NB4 (cell line): ENCODE measurements at regions not wholly inside any gene's neighbourhood (a gene's known extent, or its start where the extent isn't known, plus 50 kb on each side); places are given as distances from the start of the nearest gene placed in this dataset.

Experiments used
- DNase-seq: peaks from one replicate; pipeline ENCODE4 v3.0.0; 2010; ENCODE audit warnings: low read depth
- H3K4me3 ChIP-seq: one replicate; pipeline ENCODE4 v1.5.1; 2011; ENCODE audit warnings: mild to moderate bottlenecking, low read depth, low read length, moderate library complexity
- CTCF ChIP-seq: IDR thresholded peaks from one replicate; pipeline ENCODE4 v1.5.1; 2012; ENCODE audit warnings: low read depth, low read length
- MAX ChIP-seq: IDR thresholded peaks from 2 replicates; pipeline ENCODE4 v1.6.1; 2011; ENCODE audit warnings: low read depth, low read length
- MYC ChIP-seq: IDR thresholded peaks from 2 replicates; pipeline ENCODE4 v1.6.1; 2011; ENCODE audit warnings: low read depth, low read length
- POLR2A ChIP-seq: IDR thresholded peaks from 2 replicates; pipeline ENCODE4 v1.6.1; 2011; ENCODE audit warnings: mild to moderate bottlenecking; ENCODE audit not compliant: insufficient read length; ENCODE audit errors: extremely low read depth

- no peak overlapping the region for H3K4me3 ChIP-seq
- DNase-seq, result no peak
- no peak for TF ChIP-seq MAX
- no peak for TF ChIP-seq CTCF
- TF ChIP-seq MYC, result no peak
- TF ChIP-seq POLR2A, result no peak
These were observed 321.7 kb downstream of the PPP1R2C start for GRCh38 chrX:42456176-42456700.

- H3K4me3 ChIP-seq, result no peak overlapping the region
- DNase-seq, result no peak
- TF ChIP-seq CTCF (no peak), MAX (no peak), POLR2A (no peak), MYC (no peak)
These were observed 327.7 kb downstream of the PPP1R2C start for GRCh38 chrX:42450228-42450627.

DNA sequence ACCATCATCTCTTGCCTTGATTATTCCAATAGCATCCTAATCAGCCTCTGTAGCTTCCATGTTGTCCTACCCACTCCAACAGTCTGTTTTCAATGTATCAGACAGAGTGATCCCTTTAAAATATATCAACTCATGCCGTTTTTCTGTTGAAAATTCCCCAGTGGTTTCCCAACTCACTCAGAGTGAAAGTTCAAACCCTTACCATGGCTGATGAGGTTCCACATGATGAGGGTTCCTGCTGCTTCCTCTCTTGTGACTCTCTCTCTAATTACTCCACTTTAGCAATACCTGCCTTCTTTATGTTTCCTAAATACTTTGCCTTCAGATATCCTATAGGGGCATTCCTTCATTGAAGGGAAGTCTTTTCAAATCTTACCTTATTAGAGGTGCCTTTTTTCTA, 334.7 kb downstream of the PPP1R2C start:
- no peak for TF ChIP-seq POLR2A
- TF ChIP-seq CTCF, result no peak
- TF ChIP-seq MYC, result no peak
- no peak for TF ChIP-seq MAX

GRCh38 chrX:42442745-42443144, 335.2 kb downstream of the PPP1R2C start:
- DNase-seq, result no peak
- no peak overlapping the region for H3K4me3 ChIP-seq
- no peak for TF ChIP-seq MYC
- TF ChIP-seq MAX, result no peak
- TF ChIP-seq POLR2A, result no peak
- TF ChIP-seq CTCF, result no peak

More for the DNA sequence above, 334.7 kb downstream of the PPP1R2C start:
- H3K4me3 ChIP-seq, result no peak overlapping the region
- no peak for DNase-seq

- DNase-seq, result no peak
- H3K4me3 ChIP-seq, result no peak overlapping the region
- no peak for TF ChIP-seq MAX
These were observed 340.8 kb downstream of the PPP1R2C start for GRCh38 chrX:42437211-42437610.

GRCh38 chrX:42434458-42435166, 343.4 kb downstream of the PPP1R2C start:
- DNase-seq, result no peak
- no peak for TF ChIP-seq POLR2A
- no peak for TF ChIP-seq CTCF
- TF ChIP-seq MYC, result no peak
- no peak for TF ChIP-seq MAX
- H3K4me3 ChIP-seq, result no peak overlapping the region
